Left colon (tissue), 2 donors: ENCODE measurements at regions not wholly inside any gene's neighbourhood (a gene's known extent, or its start where the extent isn't known, plus 50 kb on each side); places are given as distances from the start of the nearest gene placed in this dataset.
"Not testable (repeated sequence)": the region's sequence is repeated elsewhere in the genome, so short reads cannot be mapped to it uniquely, and the experiment has no call there.

Experiments
- ATAC-seq: fragments of 200-7000 bp; cut with Tn5 transposase; one replicate; pipeline ENCODE4 v1.9.1; 2020; ENCODE audit warnings: mild to moderate bottlenecking, moderate library complexity
- DNase-seq, 2 donors: peaks; one replicate each; pipeline ENCODE4 v3.0.0-alpha.2; 2020
- intact Hi-C, 2 donors: fragments of 100-400 bp; cut with DNase I in 1 of 2; cut with micrococcal nuclease in 1 of 2; formaldehyde crosslinking; loops; one replicate each; pipeline versions ENCODE4 v1.11.2 to v1.14.0; 2022; cut with DNase I, micrococcal nuclease
- donor health status: DM: no; HTN: no; CAD: no.
- donor health status: DM: yes; HTN: yes; CAD: no.

GRCh38 chr4:151865744-151866591 lies 105.2 kb upstream of the GATB start:
- no peak for ATAC-seq
- intact Hi-C loops: no loop called here

DNA sequence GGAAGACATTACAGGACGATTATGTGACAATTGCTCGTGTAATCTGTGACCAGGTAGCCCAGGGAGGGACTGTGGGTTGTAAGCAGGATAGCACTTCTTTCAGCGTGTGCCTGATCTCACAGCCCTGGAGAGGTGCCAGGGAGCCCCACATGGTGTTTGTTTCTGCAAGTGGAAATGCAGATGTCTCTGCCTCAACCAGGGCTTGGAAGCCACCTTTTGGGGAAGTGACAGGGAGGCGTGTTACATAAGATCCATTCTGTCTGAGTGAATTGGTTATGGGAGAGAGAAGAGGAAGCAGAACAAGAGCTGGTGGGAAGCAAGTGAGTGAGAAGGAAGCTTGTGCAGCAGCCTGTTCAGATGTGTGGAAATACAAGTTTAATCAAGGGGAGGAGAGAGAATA lies 104.5 kb upstream of the GATB start:
- peak; percentile 49 to 54 for DNase-seq
- intact Hi-C loops: no loop called here
- peak; percentile 24 for ATAC-seq

More at GRCh38 chr4:151865744-151866591, 105.2 kb upstream of the GATB start:
- no peak for DNase-seq

DNA sequence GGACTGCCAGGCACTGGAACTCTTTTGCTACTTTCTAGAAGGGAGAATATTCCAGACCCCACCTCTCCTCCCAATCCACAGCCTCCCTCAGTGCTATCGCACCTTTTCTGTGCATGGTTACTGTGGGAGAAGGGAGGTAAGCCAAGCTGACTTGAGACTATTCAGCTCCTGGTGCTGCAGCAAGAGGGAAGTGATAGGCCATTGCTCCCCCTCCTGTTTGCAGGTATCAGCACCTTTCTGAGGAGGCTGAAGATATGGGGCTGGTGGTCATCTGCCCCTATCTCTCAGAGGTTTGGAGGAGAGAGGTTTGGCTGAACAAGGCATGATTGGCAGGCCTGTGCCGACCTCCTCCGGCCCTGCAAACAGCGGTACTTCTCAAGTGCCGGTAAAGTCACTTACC lies 103.3 kb upstream of the GATB start:
- DNase-seq (no peak), ATAC-seq (no peak)

GRCh38 chr4:151862766-151863165 lies 102.0 kb upstream of the GATB start:
- intact Hi-C loops: no loop called here
- DNase-seq: no peak

More for the DNA sequence above, 103.3 kb upstream of the GATB start:
- intact Hi-C loops: no loop called here

DNA sequence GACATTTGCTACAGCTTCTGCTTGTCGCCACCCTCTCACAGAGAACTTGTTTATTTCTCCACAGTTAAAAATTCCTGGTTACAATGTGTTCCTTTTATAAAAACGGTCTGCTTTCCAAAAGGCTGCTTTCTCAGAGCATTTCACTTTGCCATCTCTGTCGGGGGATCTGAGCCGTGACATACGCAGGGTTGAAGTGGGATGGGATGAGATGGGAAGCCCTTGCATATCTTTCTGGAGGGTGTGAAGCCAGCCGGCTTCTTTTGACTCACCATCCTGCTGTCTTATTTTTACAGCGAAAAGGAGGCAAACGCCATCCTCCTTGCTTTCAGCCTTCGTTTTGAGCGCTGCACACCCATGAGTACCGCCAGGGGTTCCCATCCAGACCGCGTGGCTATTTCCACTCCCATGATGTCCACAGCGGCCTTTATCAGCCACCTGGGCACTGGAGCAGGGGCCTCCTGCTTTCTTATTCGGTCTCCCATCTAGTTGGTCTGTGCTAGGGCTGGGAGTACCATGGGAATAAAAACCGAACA lies 99.8 kb upstream of the GATB start:
- DNase-seq: no peak
- intact Hi-C loops: no loop called here
- ATAC-seq: no peak

More at GRCh38 chr4:151862766-151863165, 102.0 kb upstream of the GATB start:
- ATAC-seq: no peak

DNA sequence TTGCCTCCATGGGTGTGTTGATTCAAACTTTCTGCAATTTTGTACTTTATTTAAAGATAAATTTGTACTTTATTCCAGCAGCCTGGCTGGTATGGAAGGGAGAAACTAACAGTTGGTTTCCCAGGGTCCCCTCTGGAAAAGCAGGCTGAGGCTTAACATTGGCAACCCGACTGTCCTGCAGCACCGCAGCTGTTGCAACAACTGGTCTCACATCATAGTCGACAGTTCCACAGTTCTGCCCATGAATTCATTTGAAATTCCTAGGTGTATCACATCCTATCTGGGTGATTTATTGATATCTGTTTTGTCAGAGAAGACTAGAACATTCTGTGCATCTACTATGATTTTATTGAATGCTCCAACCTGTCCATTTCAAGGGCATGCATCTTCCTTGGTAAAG lies 98.8 kb upstream of the GATB start:
- DNase-seq (no peak), ATAC-seq (no peak)
- intact Hi-C loops: no loop called here

- ATAC-seq (no peak), DNase-seq (no peak)
- intact Hi-C loops: no loop called here
Observed at GRCh38 chr4:151858356-151858755, 97.5 kb upstream of the GATB start.

- intact Hi-C loops: no loop called here
- no peak for ATAC-seq
- DNase-seq: no peak
Observed at GRCh38 chr4:151857368-151857767, 96.6 kb upstream of the GATB start.

GRCh38 chr4:151855747-151856146 lies 94.9 kb upstream of the GATB start:
- intact Hi-C loops: no loop called here
- ATAC-seq: no peak
- no peak for DNase-seq

DNA sequence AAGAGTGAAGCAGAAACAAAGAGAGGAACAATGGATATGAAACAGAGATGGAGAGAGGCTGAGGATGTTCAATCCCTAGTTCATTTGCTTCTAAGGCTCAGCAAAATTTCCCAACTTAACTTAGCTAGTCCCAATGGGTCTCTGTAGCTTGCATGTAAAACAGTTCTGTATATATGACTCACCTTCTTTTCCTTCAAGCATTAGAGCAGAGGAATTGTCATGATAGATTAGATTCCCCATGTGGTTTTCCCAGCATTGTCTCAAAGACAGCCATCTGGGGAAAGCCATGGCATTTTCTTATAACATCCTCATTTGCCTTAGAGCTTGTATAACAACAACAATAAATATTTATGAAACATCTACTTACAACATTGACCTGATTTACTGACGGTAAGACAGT lies 93.9 kb upstream of the GATB start:
- DNase-seq (no peak), ATAC-seq (no peak)
- intact Hi-C loops: no loop called here

DNA sequence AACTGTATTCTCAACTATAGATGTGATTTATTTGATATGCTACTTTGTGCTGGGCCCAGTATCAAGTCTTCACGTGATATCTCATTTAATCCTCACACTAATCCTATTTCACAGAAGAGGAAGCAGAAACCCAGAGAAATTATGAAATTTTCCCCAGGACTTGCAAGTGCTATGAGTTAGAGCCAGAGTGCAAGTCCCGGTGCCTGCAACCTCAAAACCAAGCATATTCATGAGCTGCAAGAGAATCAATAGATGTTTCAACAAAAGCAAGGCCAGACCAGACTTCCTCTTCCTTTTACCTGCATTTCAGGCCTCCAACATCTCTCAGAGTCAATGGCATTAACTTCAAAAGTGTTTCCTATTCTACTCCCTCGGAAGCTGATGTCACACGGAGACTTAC lies 92.2 kb upstream of the GATB start:
- DNase-seq: no peak
- no peak for ATAC-seq
- intact Hi-C loops: no loop called here

- intact Hi-C loops: no loop called here
- no peak for ATAC-seq
- DNase-seq: no peak
Observed at GRCh38 chr4:151852202-151852601, 91.4 kb upstream of the GATB start.

DNA sequence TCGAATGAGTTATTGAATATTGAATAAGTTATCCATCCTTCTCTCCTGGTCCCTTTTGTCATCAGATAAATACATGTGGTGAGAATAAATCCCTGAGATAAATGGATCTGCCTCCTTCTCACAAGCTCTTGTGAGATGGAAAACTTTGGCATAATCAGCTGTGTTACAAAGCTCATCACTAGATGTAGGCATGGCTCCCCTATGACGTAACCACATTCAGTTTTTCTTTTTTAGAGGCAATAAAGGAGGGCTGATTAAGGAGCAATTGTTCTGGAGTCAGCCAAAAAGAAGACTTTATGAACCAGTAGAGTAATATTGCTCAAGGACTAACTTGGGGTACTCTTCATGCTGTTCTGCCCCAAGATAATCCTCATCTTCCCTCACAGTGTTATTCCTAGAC lies 90.5 kb upstream of the GATB start:
- no peak for ATAC-seq
- DNase-seq: no peak
- intact Hi-C loops: no loop called here

- intact Hi-C loops: no loop called here
- no peak for DNase-seq
- ATAC-seq: no peak
Observed at GRCh38 chr4:151850791-151851213, 90.0 kb upstream of the GATB start.

DNA sequence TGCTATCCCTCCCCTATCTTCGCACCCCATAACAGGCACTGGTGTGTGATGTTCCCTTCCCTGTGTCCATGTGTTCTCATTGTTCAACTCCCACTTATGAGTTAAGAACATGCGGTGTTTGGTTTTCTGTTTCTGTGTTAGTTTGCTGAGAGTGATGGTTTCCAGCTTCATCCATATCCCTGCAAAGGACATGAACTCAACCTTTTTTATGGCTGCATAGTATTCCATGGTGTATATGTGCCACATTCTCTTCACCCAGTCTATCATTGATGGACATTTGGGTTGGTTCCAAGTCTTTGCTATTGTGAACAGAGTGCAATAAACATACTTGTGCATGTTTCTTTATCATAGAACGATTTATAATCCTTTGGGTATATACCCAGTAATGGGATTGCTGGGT lies 84.7 kb upstream of the GATB start:
- DNase-seq, ATAC-seq, intact Hi-C loops: not testable (repeated sequence)

DNA sequence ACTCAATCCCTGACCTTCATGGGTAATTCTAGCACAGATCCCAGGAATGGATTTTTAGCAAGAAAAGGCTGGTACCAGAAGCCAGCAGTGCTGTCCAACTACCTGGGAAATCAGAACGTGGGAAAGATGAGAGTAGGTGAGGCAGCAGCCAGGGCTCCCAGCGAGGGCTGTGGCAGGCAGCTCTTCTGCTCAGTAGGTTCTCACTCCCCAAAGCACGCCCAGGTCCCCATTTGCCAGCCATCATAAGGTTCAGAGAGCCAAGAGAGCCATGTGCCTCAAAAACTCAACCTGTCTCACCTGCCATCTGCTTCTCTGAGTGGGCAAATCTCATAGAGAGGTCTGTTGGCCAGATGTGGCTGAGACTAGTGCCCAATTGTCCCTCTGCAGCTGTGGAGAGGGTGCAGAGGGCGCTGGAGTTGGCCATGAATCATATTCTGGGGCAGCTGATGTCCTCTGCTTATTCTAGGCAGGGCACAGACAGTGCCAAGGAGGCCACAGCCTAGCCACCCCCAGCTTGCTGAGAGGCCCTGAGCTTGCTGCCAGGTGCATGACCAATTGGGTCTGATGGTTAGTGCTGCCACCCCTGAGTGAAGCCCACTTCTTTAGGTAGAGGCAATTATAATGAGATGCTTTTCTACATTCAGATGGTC lies 81.7 kb upstream of the GATB start:
- ATAC-seq (no peak), DNase-seq (no peak)
- intact Hi-C loops: no loop called here

GRCh38 chr4:151841107-151841506 lies 80.3 kb upstream of the GATB start:
- DNase-seq: no peak
- intact Hi-C loops: no loop called here
- no peak for ATAC-seq

- no peak for DNase-seq
- no peak for ATAC-seq
- intact Hi-C loops: no loop called here
Observed at GRCh38 chr4:151835467-151835866, 74.7 kb upstream of the GATB start.

DNA sequence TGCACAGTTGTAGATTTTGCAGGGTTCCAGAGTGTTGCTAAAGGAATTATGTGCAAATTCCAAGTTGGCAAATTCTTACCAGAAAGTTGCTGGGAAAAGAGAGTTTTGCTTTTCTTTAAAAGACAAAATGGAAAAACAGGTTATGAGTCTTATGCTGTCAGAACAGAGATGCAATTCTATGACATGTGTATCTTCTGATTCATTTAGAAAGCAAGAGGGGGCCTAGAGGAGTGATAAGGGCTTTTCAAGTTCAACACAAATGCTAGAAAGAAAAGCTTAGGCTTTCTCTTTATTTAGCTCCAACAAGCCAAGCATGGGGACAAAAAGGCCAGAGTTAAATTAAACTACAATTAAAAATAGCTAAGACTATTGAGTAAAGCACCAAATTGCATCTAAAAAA lies 72.4 kb upstream of the GATB start:
- no peak for ATAC-seq
- intact Hi-C loops: no loop called here
- no peak for DNase-seq

DNA sequence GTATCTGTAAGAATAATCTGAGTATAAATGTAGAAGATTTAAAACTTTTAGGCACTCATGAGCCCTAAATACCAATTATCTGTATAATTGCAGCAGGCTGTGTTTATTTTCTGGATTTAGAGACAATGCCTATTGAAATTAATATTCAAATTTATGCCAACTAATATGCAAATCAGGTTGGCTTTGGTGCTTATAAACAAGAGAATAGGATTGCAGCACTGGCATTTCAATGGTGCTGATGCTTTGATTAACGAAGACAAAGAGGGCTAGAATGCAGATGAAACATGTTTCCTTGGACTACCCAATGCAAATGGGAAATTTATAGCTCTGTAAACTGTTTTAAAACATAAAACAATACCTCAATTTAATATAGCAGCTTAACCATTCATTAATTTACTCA lies 70.7 kb upstream of the GATB start:
- intact Hi-C loops: no loop called here
- no peak for DNase-seq
- ATAC-seq: no peak
